ENCODE measurements at regions not wholly inside any gene's neighbourhood (a gene's known extent, or its start where the extent isn't known, plus 50 kb on each side); places are given as distances from the start of the nearest gene placed in this dataset.

- Histone ChIP-seq H3K36me3 (ENCODE audit: control insufficient read depth, insufficient read depth, low read length) (no peaks in the 10 kb centered on the region), H3K4me3 (ENCODE audit: extremely low read depth, insufficient read depth, low read length, poor library complexity, severe bottlenecking) (no peak overlapping the region), H3K9me3 (ENCODE audit: control insufficient read depth, low read length) (peaks cover 2% of the 10 kb centered on the region), H3K4me1 (ENCODE audit: control insufficient read depth, insufficient read depth, low read length, poor library complexity, severe bottlenecking) (no peaks in the 10 kb centered on the region), H3K27ac (ENCODE audit: low read depth, low read length, severe bottlenecking) (no peak overlapping the region)
- 100% methylated on average over 1 of the region's 1 CpG; no CpG with 5 or more reads in 1 of the 2 experiments for WGBS, 2 experiments (ENCODE audit: insufficient coverage in 2 of 2)
Observed at GRCh38 chr4:177008071-177008835, 215.5 kb upstream of the VEGFC start.

- Histone ChIP-seq H3K4me3 (ENCODE audit: extremely low read depth, insufficient read depth, low read length, poor library complexity, severe bottlenecking) (no peak overlapping the region), H3K4me1 (ENCODE audit: control insufficient read depth, insufficient read depth, low read length, poor library complexity, severe bottlenecking) (no peaks in the 10 kb centered on the region), H3K36me3 (ENCODE audit: control insufficient read depth, insufficient read depth, low read length) (no peaks in the 10 kb centered on the region), H3K27ac (ENCODE audit: low read depth, low read length, severe bottlenecking) (no peak overlapping the region), H3K9me3 (ENCODE audit: control insufficient read depth, low read length) (peaks cover 5% of the 10 kb centered on the region)
- 75 to 100% methylated on average over 2 of the region's 4 CpGs for WGBS, 2 experiments (ENCODE audit: insufficient coverage in 2 of 2)
Observed at GRCh38 chr4:177008836-177009501, 216.2 kb upstream of the VEGFC start.

- no peaks in the 10 kb centered on the region for H3K4me1 ChIP-seq (ENCODE audit: control insufficient read depth, insufficient read depth, low read length, poor library complexity, severe bottlenecking)
- H3K27ac ChIP-seq (ENCODE audit: low read depth, low read length, severe bottlenecking), result no peak overlapping the region
- peaks cover 5% of the 10 kb centered on the region for H3K9me3 ChIP-seq (ENCODE audit: control insufficient read depth, low read length)
- H3K4me3 ChIP-seq (ENCODE audit: extremely low read depth, insufficient read depth, low read length, poor library complexity, severe bottlenecking), result no peak overlapping the region
- no peaks in the 10 kb centered on the region for H3K36me3 ChIP-seq (ENCODE audit: control insufficient read depth, insufficient read depth, low read length)
- WGBS, 2 experiments (ENCODE audit: insufficient coverage in 2 of 2), result 73% methylated on average over 2 of the region's 2 CpGs; no CpG with 5 or more reads in 1 of the 2 experiments
Observed at GRCh38 chr4:177010418-177010817, 217.7 kb upstream of the VEGFC start.

GRCh38 chr4:177012918-177013545 is 220.3 kb upstream of the VEGFC start:
- WGBS, 2 experiments (ENCODE audit: insufficient coverage in 2 of 2), result 100% methylated on average over 1 of the region's 1 CpG
- H3K36me3 ChIP-seq (ENCODE audit: control insufficient read depth, insufficient read depth, low read length), result no peaks in the 10 kb centered on the region

GRCh38 chr4:177016541-177017141 is 223.9 kb upstream of the VEGFC start:
- Histone ChIP-seq H3K27ac (ENCODE audit: low read depth, low read length, severe bottlenecking) (no peak overlapping the region), H3K4me3 (ENCODE audit: extremely low read depth, insufficient read depth, low read length, poor library complexity, severe bottlenecking) (no peak overlapping the region), H3K9me3 (ENCODE audit: control insufficient read depth, low read length) (peaks cover 5% of the 10 kb centered on the region), H3K36me3 (ENCODE audit: control insufficient read depth, insufficient read depth, low read length) (no peaks in the 10 kb centered on the region), H3K4me1 (ENCODE audit: control insufficient read depth, insufficient read depth, low read length, poor library complexity, severe bottlenecking) (no peaks in the 10 kb centered on the region)
- WGBS, 2 experiments (ENCODE audit: insufficient coverage in 2 of 2), result no CpG with 5 or more reads among the region's 1 CpG

More at GRCh38 chr4:177012918-177013545, 220.3 kb upstream of the VEGFC start:
- Histone ChIP-seq H3K9me3 (ENCODE audit: control insufficient read depth, low read length) (peaks cover 5% of the 10 kb centered on the region), H3K27ac (ENCODE audit: low read depth, low read length, severe bottlenecking) (no peak overlapping the region), H3K4me3 (ENCODE audit: extremely low read depth, insufficient read depth, low read length, poor library complexity, severe bottlenecking) (no peak overlapping the region), H3K4me1 (ENCODE audit: control insufficient read depth, insufficient read depth, low read length, poor library complexity, severe bottlenecking) (no peaks in the 10 kb centered on the region)

GRCh38 chr4:177023951-177024350 is 231.2 kb upstream of the VEGFC start:
- H3K36me3 ChIP-seq (ENCODE audit: control insufficient read depth, insufficient read depth, low read length), result no peaks in the 10 kb centered on the region
- H3K4me1 ChIP-seq (ENCODE audit: control insufficient read depth, insufficient read depth, low read length, poor library complexity, severe bottlenecking), result no peaks in the 10 kb centered on the region
- no peak overlapping the region for H3K4me3 ChIP-seq (ENCODE audit: extremely low read depth, insufficient read depth, low read length, poor library complexity, severe bottlenecking)
- 80 to 100% methylated on average over 1 to 2 of the region's 3 CpGs for WGBS, 2 experiments (ENCODE audit: insufficient coverage in 2 of 2)
- no peaks in the 10 kb centered on the region for H3K9me3 ChIP-seq (ENCODE audit: control insufficient read depth, low read length)
- no peak overlapping the region for H3K27ac ChIP-seq (ENCODE audit: low read depth, low read length, severe bottlenecking)

- 82 to 88% methylated on average over 1 of the region's 1 CpG for WGBS, 2 experiments (ENCODE audit: insufficient coverage in 2 of 2)
- Histone ChIP-seq H3K36me3 (ENCODE audit: control insufficient read depth, insufficient read depth, low read length) (no peaks in the 10 kb centered on the region), H3K4me1 (ENCODE audit: control insufficient read depth, insufficient read depth, low read length, poor library complexity, severe bottlenecking) (no peaks in the 10 kb centered on the region), H3K9me3 (ENCODE audit: control insufficient read depth, low read length) (no peaks in the 10 kb centered on the region), H3K27ac (ENCODE audit: low read depth, low read length, severe bottlenecking) (no peak overlapping the region), H3K4me3 (ENCODE audit: extremely low read depth, insufficient read depth, low read length, poor library complexity, severe bottlenecking) (no peak overlapping the region)
Observed at GRCh38 chr4:177032341-177032740, 239.6 kb upstream of the VEGFC start.

GRCh38 chr4:177033135-177033534 is 240.4 kb upstream of the VEGFC start:
- no peaks in the 10 kb centered on the region for H3K4me1 ChIP-seq (ENCODE audit: control insufficient read depth, insufficient read depth, low read length, poor library complexity, severe bottlenecking)
- H3K27ac ChIP-seq (ENCODE audit: low read depth, low read length, severe bottlenecking), result no peak overlapping the region
- H3K4me3 ChIP-seq (ENCODE audit: extremely low read depth, insufficient read depth, low read length, poor library complexity, severe bottlenecking), result no peak overlapping the region
- no peaks in the 10 kb centered on the region for H3K36me3 ChIP-seq (ENCODE audit: control insufficient read depth, insufficient read depth, low read length)
- 64 to 75% methylated on average over 1 to 2 of the region's 3 CpGs for WGBS, 2 experiments (ENCODE audit: insufficient coverage in 2 of 2)
- no peaks in the 10 kb centered on the region for H3K9me3 ChIP-seq (ENCODE audit: control insufficient read depth, low read length)

- Histone ChIP-seq H3K4me1 (ENCODE audit: control insufficient read depth, insufficient read depth, low read length, poor library complexity, severe bottlenecking) (no peaks in the 10 kb centered on the region), H3K9me3 (ENCODE audit: control insufficient read depth, low read length) (no peaks in the 10 kb centered on the region), H3K36me3 (ENCODE audit: control insufficient read depth, insufficient read depth, low read length) (no peaks in the 10 kb centered on the region), H3K4me3 (ENCODE audit: extremely low read depth, insufficient read depth, low read length, poor library complexity, severe bottlenecking) (no peak overlapping the region), H3K27ac (ENCODE audit: low read depth, low read length, severe bottlenecking) (no peak overlapping the region)
- WGBS, 2 experiments (ENCODE audit: insufficient coverage in 2 of 2), result 100% methylated on average over 1 of the region's 1 CpG
Observed at GRCh38 chr4:177033632-177034031, 240.9 kb upstream of the VEGFC start.

- Histone ChIP-seq H3K4me1 (ENCODE audit: control insufficient read depth, insufficient read depth, low read length, poor library complexity, severe bottlenecking) (no peaks in the 10 kb centered on the region), H3K36me3 (ENCODE audit: control insufficient read depth, insufficient read depth, low read length) (no peaks in the 10 kb centered on the region), H3K27ac (ENCODE audit: low read depth, low read length, severe bottlenecking) (no peak overlapping the region), H3K9me3 (ENCODE audit: control insufficient read depth, low read length) (no peaks in the 10 kb centered on the region), H3K4me3 (ENCODE audit: extremely low read depth, insufficient read depth, low read length, poor library complexity, severe bottlenecking) (no peak overlapping the region)
- 96 to 100% methylated on average over 4 of the region's 4 CpGs for WGBS, 2 experiments (ENCODE audit: insufficient coverage in 2 of 2)
Observed at GRCh38 chr4:177041356-177041755, 248.6 kb upstream of the VEGFC start.

All from mesodermal cell (in vitro differentiated cells).